MCF 10A (cell line): ENCODE measurements at regions not wholly inside any gene's neighbourhood (a gene's known extent, or its start where the extent isn't known, plus 50 kb on each side); places are given as distances from the start of the nearest gene placed in this dataset.

Experiments
- BruUV-seq: library from RNA; stranded (reverse); fragments of 400-500 nt; replicated peaks from 2 replicates; lab custom pipeline; 2021; lab: Mats Ljungman, UMichigan
- CTCF ChIA-PET: fragments of 300-600 bp; sonication (Branson Sonifier 250); formaldehyde crosslinking; extraction: SDS; loops from one replicate; lab custom pipeline; 2021; ENCODE audit warnings: antibody characterized with exemption, inconsistent platforms; lab: Yijun Ruan, JAX
- POLR2A ChIA-PET: fragments of 300-600, 350-650 bp; sonication (Branson Sonifier 250); formaldehyde crosslinking; extraction: SDS; loops from one replicate; lab custom pipeline; 2020; ENCODE audit warnings: antibody characterized with exemption, inconsistent platforms; lab: Yijun Ruan, JAX
- DNase-seq: peaks from one replicate; pipeline ENCODE4 v3.0.0-alpha.2; 2018; ENCODE audit not compliant: unreplicated experiment
- H3K27ac Mint-ChIP-seq: one replicate; pipeline ENCODE4 v1.8.0; 2022; ENCODE audit warnings: mild to moderate bottlenecking, low read depth, mixed read lengths; ENCODE audit not compliant: unreplicated experiment
- H3K27me3 Mint-ChIP-seq: one replicate; pipeline ENCODE4 v1.8.0; 2022; ENCODE audit warnings: mixed read lengths; ENCODE audit not compliant: insufficient read depth, unreplicated experiment
- H3K36me3 Mint-ChIP-seq: one replicate; pipeline ENCODE4 v1.8.0; 2022; ENCODE audit warnings: mild to moderate bottlenecking, moderate library complexity, mixed read lengths; ENCODE audit not compliant: insufficient read depth, unreplicated experiment
- H3K4me1 Mint-ChIP-seq: one replicate; pipeline ENCODE4 v1.8.0; 2022; ENCODE audit warnings: mixed read lengths; ENCODE audit not compliant: insufficient read depth, unreplicated experiment
- H3K4me3 Mint-ChIP-seq: one replicate; pipeline ENCODE4 v1.8.0; 2022; ENCODE audit warnings: mild to moderate bottlenecking, moderate library complexity, mixed read lengths; ENCODE audit not compliant: unreplicated experiment
- H3K9me3 Mint-ChIP-seq: one replicate; pipeline ENCODE4 v1.8.0; 2022; ENCODE audit warnings: mixed read lengths; ENCODE audit not compliant: unreplicated experiment
- CTCF ChIP-seq: fragments of 200-600 bp; IDR thresholded peaks from one replicate; pipeline ENCODE4 v1.8.0; 2022; ENCODE audit warnings: antibody characterized with exemption, mild to moderate bottlenecking; ENCODE audit not compliant: unreplicated experiment
- intact Hi-C: fragments of 100-400 bp; cut with micrococcal nuclease; formaldehyde crosslinking; loops from 2 replicates; pipeline ENCODE4 v1.14.1; 2022

- intact Hi-C loops: loop anchor here (10.0 kb wide), 1 partner anchor 120 kb away; the partner anchor contains the start of gene NAV2
- no TSS peak for BruUV-seq
- CTCF ChIA-PET: no interaction called here
- Mint-ChIP-seq H3K4me1 (peaks cover 39% of the 10 kb centered on the region), H3K9me3 (no peaks in the 10 kb centered on the region), H3K36me3 (no peaks in the 10 kb centered on the region), H3K4me3 (no peak overlapping the region), H3K27ac (no peak overlapping the region), H3K27me3 (no peaks in the 10 kb centered on the region)
- no peak for TF ChIP-seq CTCF
- POLR2A ChIA-PET: interaction anchor here (0.6 kb wide), 1 partner anchor 77 kb away, joined by 6 read pairs; no protein-coding TSS in a partner anchor
- DNase-seq: no peak
Measured at GRCh38 chr11:19594326-19594725, 118.3 kb upstream of the NAV2 start.

GRCh38 chr11:19592842-19593241, 119.8 kb upstream of the NAV2 start:
- H3K27ac Mint-ChIP-seq: no peak overlapping the region
- DNase-seq: no peak
- BruUV-seq: no TSS peak
- H3K4me3 Mint-ChIP-seq: no peak overlapping the region
- ChIA-PET POLR2A (no interaction called here), CTCF (interaction anchor here (1.3 to 1.7 kb wide), 2 partner anchors 29 to 151 kb away, joined by 4 to 7 read pairs; no protein-coding TSS in a partner anchor)
- H3K36me3 Mint-ChIP-seq: no peaks in the 10 kb centered on the region
- H3K27me3 Mint-ChIP-seq: no peaks in the 10 kb centered on the region
- peaks cover 26% of the 10 kb centered on the region for H3K4me1 Mint-ChIP-seq
- peaks cover 6% of the 10 kb centered on the region for H3K9me3 Mint-ChIP-seq
- intact Hi-C loops: loop anchor here (10.0 kb wide), 1 partner anchor 122 kb away; the partner anchor contains the start of gene NAV2
- TF ChIP-seq CTCF: no peak

GRCh38 chr11:19589567-19590260, 122.9 kb upstream of the NAV2 start:
- POLR2A ChIA-PET: interaction anchor here (1.0 kb wide), 1 partner anchor 15 kb away, joined by 3 read pairs; no protein-coding TSS in a partner anchor

More at GRCh38 chr11:19589567-19590260, 122.9 kb upstream of the NAV2 start:
- Mint-ChIP-seq H3K36me3 (no peaks in the 10 kb centered on the region), H3K4me1 (peaks cover 5% of the 10 kb centered on the region), H3K4me3 (no peak overlapping the region), H3K27ac (no peak overlapping the region), H3K9me3 (peaks cover 21% of the 10 kb centered on the region), H3K27me3 (no peaks in the 10 kb centered on the region)
- no peak for DNase-seq
- no TSS peak for BruUV-seq
- CTCF ChIA-PET: interaction anchor here (0.6 to 1.0 kb wide), 4 partner anchors 36 to 486 kb away, joined by 3 to 5 read pairs (median 3); no protein-coding TSS in a partner anchor
- intact Hi-C loops: loop anchor here (10.0 kb wide), 1 partner anchor 125 kb away; the partner anchor contains the start of gene NAV2
- no peak for TF ChIP-seq CTCF
